NCI-H2081 treated with DMSO at 0.1 percent for 48 hours (cell line): ENCODE measurements at regions not wholly inside any gene's neighbourhood (a gene's known extent, or its start where the extent isn't known, plus 50 kb on each side); places are given as distances from the start of the nearest gene placed in this dataset.

Experiments used
- DNase-seq: peaks from one replicate; lab custom pipeline; 2025; lab: John Stamatoyannopoulos, UW

GRCh38 chr11:135075740-135076139 lies 663.7 kb upstream of the B3GAT1 start:
- no peak for DNase-seq

GRCh38 chr11:135074397-135074998 lies 662.5 kb upstream of the B3GAT1 start:
- peak; percentile 1 for DNase-seq

- no peak for DNase-seq
Observed at GRCh38 chr11:135073870-135074269, 661.8 kb upstream of the B3GAT1 start.

GRCh38 chr11:135073381-135073780 lies 661.3 kb upstream of the B3GAT1 start:
- DNase-seq, result no peak

- no peak for DNase-seq
Observed at GRCh38 chr11:135069890-135070289, 657.8 kb upstream of the B3GAT1 start.

GRCh38 chr11:135069063-135069462 lies 657.0 kb upstream of the B3GAT1 start:
- no peak for DNase-seq

GRCh38 chr11:135062994-135063393 lies 651.0 kb upstream of the B3GAT1 start:
- DNase-seq, result no peak

- DNase-seq, result no peak
Observed at GRCh38 chr11:135061166-135061565, 649.1 kb upstream of the B3GAT1 start.

- DNase-seq, result no peak
Observed at GRCh38 chr11:135046986-135047385, 634.9 kb upstream of the B3GAT1 start.

GRCh38 chr11:135046556-135046955 lies 634.5 kb upstream of the B3GAT1 start:
- no peak for DNase-seq

- DNase-seq, result no peak
Observed at GRCh38 chr11:135043434-135043833, 631.4 kb upstream of the B3GAT1 start.

GRCh38 chr11:135037828-135038227 lies 625.8 kb upstream of the B3GAT1 start:
- no peak for DNase-seq

GRCh38 chr11:135036488-135037297 lies 624.7 kb upstream of the B3GAT1 start:
- DNase-seq, result no peak

GRCh38 chr11:135035282-135035681 lies 623.2 kb upstream of the B3GAT1 start:
- DNase-seq, result no peak

- no peak for DNase-seq
Observed at GRCh38 chr11:135033540-135033939, 621.5 kb upstream of the B3GAT1 start.

- DNase-seq, result no peak
Observed at GRCh38 chr11:135031205-135031989, 619.4 kb upstream of the B3GAT1 start.

- DNase-seq, result no peak
Observed at GRCh38 chr11:135027461-135027860, 615.4 kb upstream of the B3GAT1 start.

GRCh38 chr11:135023499-135023898 lies 611.5 kb upstream of the B3GAT1 start:
- DNase-seq, result no peak

GRCh38 chr11:135022454-135022853 lies 610.4 kb upstream of the B3GAT1 start:
- no peak for DNase-seq

- DNase-seq, result no peak
Observed at GRCh38 chr11:135019899-135020298, 607.9 kb upstream of the B3GAT1 start.

- no peak for DNase-seq
Observed at GRCh38 chr11:135019343-135019871, 607.4 kb upstream of the B3GAT1 start.

GRCh38 chr11:135017296-135017695 lies 605.3 kb upstream of the B3GAT1 start:
- DNase-seq, result no peak

- DNase-seq, result no peak
Observed at GRCh38 chr11:135015966-135016365, 603.9 kb upstream of the B3GAT1 start.
